Iris pigment epithelial cell (primary cell): ENCODE measurements at regions not wholly inside any gene's neighbourhood (a gene's known extent, or its start where the extent isn't known, plus 50 kb on each side); places are given as distances from the start of the nearest gene placed in this dataset.
"Not testable (repeated sequence)": the region's sequence is repeated elsewhere in the genome, so short reads cannot be mapped to it uniquely, and the experiment has no call there.

Experiments
- DNase-seq: peaks from one replicate; pipeline ENCODE4 v3.0.0-alpha.2; 2011; ENCODE audit warnings: low read depth

GRCh38 chr2:125707611-125708010 lies 948.3 kb upstream of the GYPC start:
- no peak for DNase-seq

- DNase-seq: no peak
Observed at GRCh38 chr2:125710561-125710960, 945.4 kb upstream of the GYPC start.

- DNase-seq: no peak
Observed at GRCh38 chr2:125711075-125711474, 944.9 kb upstream of the GYPC start.

GRCh38 chr2:125713533-125713932 lies 942.4 kb upstream of the GYPC start:
- no peak for DNase-seq

- no peak for DNase-seq
Observed at GRCh38 chr2:125721072-125721721, 934.8 kb upstream of the GYPC start.

- DNase-seq: no peak
Observed at GRCh38 chr2:125730921-125731320, 925.0 kb upstream of the GYPC start.

GRCh38 chr2:125736306-125736705 lies 919.7 kb upstream of the GYPC start:
- DNase-seq: no peak

- peak; percentile 1 for DNase-seq
Observed at GRCh38 chr2:125745514-125745913, 910.4 kb upstream of the GYPC start.

- no peak for DNase-seq
Observed at GRCh38 chr2:125746321-125747164, 909.4 kb upstream of the GYPC start.

GRCh38 chr2:125747165-125747425 lies 908.9 kb upstream of the GYPC start:
- no peak for DNase-seq

- DNase-seq: no peak
Observed at GRCh38 chr2:125756431-125756830, 899.5 kb upstream of the GYPC start.

- no peak for DNase-seq
Observed at GRCh38 chr2:125796784-125797183, 859.2 kb upstream of the GYPC start.

- DNase-seq: no peak
Observed at GRCh38 chr2:125797192-125797591, 858.8 kb upstream of the GYPC start.

- no peak for DNase-seq
Observed at GRCh38 chr2:125822746-125823145, 833.2 kb upstream of the GYPC start.

GRCh38 chr2:125825781-125826180 lies 830.2 kb upstream of the GYPC start:
- DNase-seq: not testable (repeated sequence)

GRCh38 chr2:125837128-125837527 lies 818.8 kb upstream of the GYPC start:
- DNase-seq: no peak

- DNase-seq: no peak
Observed at GRCh38 chr2:125837611-125838010, 818.3 kb upstream of the GYPC start.

GRCh38 chr2:125839945-125840344 lies 816.0 kb upstream of the GYPC start:
- no peak for DNase-seq

- DNase-seq: no peak
Observed at GRCh38 chr2:125842041-125842440, 813.9 kb upstream of the GYPC start.

- DNase-seq: no peak
Observed at GRCh38 chr2:125850541-125850940, 805.4 kb upstream of the GYPC start.

- no peak for DNase-seq
Observed at GRCh38 chr2:125852364-125852763, 803.6 kb upstream of the GYPC start.

- DNase-seq: no peak
Observed at GRCh38 chr2:125853626-125854025, 802.3 kb upstream of the GYPC start.

GRCh38 chr2:125855204-125855603 lies 800.8 kb upstream of the GYPC start:
- no peak for DNase-seq
